DMS 273 (cell line): ENCODE measurements at regions not wholly inside any gene's neighbourhood (a gene's known extent, or its start where the extent isn't known, plus 50 kb on each side); places are given as distances from the start of the nearest gene placed in this dataset.
"Not testable (repeated sequence)": the region's sequence is repeated elsewhere in the genome, so short reads cannot be mapped to it uniquely, and the experiment has no call there.

ENCODE experiments used
- DNase-seq: peaks from one replicate; lab custom pipeline; 2025; ENCODE audit not compliant: unreplicated experiment; lab: John Stamatoyannopoulos, UW

DNA sequence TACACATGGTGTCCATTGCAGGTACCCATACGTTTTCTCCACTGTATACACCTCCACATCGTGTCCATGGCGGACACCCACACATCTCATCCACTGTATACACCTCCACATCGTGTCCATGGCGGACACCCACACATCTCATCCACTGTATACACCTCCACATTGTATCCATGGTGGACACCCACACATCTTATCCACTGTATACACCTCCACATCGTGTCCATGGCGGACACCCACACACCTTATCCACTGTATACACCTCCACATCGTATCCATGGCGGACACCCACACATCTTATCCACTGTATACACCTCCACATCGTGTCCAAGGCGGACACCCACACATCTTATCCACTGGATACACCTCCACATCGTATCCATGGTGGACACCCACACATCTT, 50.4 kb upstream of the TTC34 start:
- not testable (repeated sequence) for DNase-seq

DNA sequence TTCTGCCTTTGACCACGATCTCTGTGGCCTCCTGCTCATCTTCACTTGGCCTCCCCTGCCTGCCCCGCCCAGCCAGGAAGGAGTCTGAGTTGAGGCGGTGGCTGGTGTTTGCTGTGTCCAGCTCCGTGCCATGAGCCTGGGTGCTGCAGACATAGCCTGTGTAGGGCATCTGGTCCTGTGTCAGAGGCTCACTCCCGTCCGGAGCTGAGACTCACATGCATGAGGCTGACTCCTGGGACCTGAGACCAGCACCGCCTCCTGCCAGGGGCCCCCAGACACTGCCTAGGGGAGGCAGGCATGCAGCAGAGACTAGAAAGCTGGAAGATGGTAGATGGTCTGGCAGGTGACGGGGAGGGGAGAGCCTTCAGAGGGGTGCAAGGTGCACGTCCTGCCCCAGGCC, 52.2 kb upstream of the TTC34 start:
- DNase-seq = no peak

DNA sequence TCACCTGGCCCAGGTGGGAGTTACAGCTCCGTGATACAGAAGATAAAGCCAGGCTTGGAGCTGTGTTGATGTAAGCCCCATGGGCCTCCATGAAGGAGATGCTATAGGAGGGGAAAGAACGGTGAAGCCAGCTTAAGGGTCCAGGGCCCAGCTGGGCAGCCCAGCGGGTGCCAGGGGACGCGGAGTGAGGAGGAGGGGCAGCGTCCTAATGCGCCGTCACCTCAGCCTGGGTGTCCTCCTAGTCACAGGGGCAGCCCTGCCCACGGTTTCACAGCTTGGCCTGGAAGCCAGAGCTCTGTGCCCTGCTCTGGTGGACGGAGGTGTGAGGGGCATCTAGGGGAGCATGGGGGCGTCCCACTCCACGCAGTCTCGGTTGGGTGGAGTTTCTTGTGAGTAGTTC, 52.7 kb upstream of the TTC34 start:
- no peak for DNase-seq

GRCh38 chr1:2854611-2855010, 53.1 kb upstream of the TTC34 start:
- no peak for DNase-seq

- DNase-seq = no peak
Measured at GRCh38 chr1:2855206-2856065, 53.9 kb upstream of the TTC34 start.

GRCh38 chr1:2856066-2856390, 54.5 kb upstream of the TTC34 start:
- DNase-seq = no peak

- DNase-seq = no peak
Measured at GRCh38 chr1:2856676-2857375, 55.3 kb upstream of the TTC34 start.

- DNase-seq = no peak
Measured at GRCh38 chr1:2857521-2857920, 56.0 kb upstream of the TTC34 start.

DNA sequence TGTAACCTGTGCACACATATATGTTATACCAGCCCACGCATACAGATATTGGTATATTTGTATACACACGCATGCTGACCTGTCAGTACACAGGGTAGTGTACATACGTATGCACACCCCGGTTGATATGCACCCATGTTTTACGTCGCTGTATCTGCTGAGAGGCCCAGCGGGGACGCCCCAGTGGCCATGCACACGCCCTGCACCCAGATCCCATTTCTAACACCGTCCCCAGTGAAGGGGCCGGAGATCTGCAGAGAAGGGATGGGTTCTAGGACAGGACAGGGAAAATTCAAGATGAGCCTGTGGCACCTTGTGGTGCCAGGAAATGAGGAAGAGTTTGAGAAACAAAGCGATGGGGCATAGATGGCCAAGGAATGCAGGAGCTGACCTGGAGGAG, 57.2 kb upstream of the TTC34 start:
- DNase-seq = no peak

DNA sequence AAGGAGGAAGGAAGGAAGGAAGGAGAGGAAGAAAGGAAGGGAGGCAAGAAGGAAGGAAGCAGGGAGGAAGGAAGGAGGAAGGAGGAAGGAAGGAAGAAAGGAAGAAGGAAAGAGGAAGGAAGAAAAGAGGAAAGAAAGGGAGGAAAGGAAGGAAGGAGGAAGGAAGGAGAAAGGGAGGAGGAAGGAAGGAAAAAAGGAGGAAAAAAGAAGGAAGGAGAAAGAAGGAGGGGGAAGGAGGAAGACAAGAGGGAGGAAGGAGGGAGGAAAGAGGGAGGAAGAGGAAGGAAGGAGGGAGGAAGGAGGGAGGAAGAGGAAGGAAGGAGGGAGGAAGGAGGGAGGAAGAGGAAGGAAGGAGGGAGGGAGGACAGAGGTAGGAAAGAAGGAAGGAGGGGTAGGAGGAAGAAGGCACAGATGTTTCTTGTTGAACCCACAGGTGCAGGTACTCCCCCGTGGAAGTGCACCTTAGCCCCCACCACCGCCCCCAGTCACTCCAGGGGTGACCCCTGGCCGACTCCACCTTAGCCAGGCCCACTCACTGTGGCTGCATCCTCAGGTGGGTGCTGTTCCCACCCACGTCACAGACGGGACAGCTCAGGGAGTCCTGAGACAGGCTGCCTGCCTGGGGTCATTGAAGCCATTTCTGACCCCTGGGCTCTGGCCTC, 57.9 kb upstream of the TTC34 start:
- no peak for DNase-seq

- no peak for DNase-seq
Measured at GRCh38 chr1:2859881-2860430, 58.5 kb upstream of the TTC34 start.

DNA sequence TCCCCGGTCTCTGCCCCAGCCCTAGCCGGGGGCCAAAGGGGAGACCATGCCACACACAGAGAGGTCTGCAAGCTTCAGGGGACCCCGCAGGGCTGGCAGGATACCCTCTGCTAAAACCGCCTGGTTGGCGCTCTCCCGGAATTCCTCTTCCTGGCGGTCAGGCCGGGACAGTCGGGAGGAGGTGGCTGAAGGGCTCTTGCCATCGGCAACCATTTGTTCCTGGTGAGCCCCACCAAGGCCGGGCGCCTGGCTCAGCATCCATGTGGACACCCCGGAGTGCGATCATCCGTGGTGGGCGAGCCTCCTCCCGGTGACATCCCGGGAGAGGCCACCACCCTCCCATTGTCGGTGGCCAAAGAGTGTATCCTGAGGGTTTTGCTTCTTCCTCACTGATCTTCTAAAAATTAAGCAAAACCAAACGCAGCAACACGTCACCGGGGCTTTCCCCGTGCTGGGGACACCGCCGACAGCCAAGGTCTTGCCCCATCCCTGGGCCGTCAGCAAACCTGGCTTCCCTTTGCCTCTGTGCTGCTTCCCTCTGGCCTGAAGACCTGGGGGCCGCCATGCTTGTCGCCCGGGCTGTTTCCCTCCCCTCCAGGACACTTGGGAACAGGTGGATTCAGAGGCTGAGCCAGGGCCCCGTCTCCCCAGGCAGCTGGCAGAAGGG, 59.1 kb upstream of the TTC34 start:
- no peak for DNase-seq

GRCh38 chr1:2861143-2861987, 59.9 kb upstream of the TTC34 start:
- no peak for DNase-seq

DNA sequence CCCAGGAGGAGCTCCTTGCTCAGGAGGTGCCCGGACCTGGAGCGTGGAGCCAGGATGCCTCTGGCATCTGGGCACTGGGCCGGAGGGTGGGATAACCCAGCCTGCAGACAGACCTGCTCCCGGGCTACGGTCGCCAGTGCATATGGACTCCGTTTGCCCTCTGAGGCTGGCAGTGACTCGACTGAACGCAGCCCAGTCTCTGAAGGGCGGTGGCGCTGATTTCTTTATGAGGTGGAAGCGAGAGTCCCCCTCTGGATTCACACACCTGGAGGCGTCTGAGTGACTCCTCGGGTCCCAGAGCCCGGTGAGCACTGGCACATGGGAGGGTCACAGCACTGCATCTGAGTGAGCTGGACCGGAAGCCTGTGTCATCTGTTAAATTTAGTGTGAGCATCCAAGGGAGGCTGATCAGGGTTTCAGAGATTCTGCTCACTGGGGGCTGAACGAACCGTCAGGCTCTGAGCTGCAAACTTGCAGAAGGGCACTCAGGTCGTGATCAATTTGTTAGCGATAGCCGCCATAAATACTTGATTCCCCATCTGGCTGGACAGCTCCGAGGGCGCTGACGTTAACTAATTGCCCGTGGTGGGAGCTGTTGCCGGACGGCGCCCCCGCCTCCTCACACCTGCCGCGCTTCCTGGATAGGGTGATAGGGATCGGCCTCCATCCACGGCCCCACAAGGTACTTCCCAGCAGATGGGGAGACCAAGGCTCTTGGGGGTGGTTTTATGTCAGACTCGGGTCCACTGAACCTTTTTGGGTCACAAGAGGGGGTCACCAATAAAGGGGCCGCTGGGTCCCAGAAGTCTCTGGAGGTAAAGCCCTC, 60.7 kb upstream of the TTC34 start:
- DNase-seq = no peak

DNA sequence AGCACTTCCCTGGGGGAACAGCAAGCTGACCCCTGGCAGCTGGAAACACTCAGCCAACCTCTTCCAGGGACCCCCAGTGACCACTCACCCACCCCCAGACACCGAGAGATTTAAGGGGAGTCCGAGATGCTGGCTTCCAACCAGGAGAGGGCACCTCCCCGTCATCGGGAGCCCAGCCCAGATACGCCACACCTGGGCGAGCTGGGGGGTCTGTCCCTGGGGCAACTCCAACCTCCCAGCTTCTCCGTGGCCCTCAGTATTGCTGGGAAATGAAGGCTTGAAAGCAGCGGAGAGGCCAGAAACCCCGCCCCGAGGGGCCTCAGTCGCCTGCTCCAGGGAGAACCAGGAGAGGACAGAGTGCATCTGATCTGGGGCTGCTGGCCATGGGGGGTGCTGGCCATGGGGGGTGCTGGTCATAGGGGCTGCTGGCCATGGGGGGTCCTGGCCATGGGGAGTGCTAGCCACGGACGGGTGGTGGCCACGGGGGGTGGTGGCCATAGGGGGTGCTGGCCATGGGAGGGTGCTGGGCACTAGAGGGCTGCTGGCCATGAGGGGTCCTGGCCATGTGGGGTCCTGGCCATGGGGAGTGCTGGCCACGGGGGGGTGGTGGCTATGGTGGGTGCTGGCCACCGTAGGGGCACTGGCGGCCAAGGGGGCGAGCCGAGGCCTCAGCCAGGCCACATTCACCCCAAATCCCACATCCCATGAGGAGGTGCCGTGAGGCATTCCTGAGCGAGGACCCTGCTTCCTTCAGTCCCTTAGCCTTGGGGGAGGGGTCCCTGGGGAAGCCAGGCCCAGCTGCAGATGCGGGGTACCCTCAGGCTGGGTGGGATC, 61.5 kb upstream of the TTC34 start:
- DNase-seq = no peak

DNA sequence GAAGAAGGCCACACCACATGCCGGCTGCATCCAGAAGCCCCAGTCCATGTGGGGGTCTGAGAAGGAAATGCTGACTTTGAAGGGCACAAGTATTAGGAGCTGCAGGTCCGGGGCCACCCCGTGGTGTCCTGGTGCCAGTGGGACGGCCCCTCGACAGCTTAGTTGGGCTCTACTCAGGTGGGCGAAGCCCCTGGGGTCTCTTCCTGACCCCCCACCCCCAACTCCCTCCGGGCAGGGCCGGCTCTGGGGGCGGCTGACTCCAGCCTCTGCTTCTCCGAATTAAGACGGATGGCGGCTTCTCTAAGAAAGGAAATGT, 62.1 kb upstream of the TTC34 start:
- DNase-seq = no peak

DNA sequence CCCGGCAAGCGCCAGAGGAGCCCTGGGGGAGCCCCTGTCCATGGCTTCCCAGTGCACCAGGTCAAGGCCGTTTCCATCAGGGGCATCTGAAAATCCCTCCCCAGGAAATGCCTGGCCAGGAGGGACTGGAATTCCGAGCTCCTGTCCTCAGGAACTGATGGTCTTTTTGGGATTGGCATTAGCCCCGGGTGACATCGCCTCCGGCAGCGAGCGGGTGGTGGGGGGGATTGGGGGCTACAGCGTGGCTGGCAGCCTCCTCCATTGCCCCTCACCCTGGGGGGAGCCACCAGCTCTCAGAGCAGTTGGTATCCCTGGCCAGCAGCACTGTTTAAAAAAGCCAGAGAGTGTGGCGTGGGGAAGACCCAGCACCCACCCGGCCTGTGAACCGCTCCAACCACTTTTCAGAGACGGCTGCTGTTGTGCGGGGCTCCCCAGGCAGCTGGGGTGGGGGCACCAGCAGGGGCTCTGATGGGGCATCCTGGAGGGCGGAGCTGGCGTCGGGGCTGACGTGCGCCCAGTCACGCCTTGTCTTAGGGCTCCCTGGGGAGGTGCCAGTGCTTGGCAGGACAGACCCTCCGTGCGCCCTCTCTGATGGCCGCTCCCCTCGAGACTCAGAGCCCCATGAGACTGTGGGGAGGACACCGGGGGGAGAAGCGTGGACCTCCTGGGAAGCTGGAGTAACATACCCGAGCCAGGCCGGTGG, 62.9 kb upstream of the TTC34 start:
- DNase-seq = no peak

- DNase-seq = no peak
Measured at GRCh38 chr1:2865000-2865399, 63.5 kb upstream of the TTC34 start.
